Breast epithelium (tissue), 4 donors: ENCODE measurements at regions not wholly inside any gene's neighbourhood (a gene's known extent, or its start where the extent isn't known, plus 50 kb on each side); places are given as distances from the start of the nearest gene placed in this dataset.

Experiments
- DNase-seq, 2 donors: peaks; one replicate each; pipeline ENCODE4 v3.0.0-alpha.2; 2019; ENCODE audit warnings: low spot score in 2 of 2
- H3K27ac ChIP-seq, 2 donors: fragments of 200-600 bp; sonication (generic) in 1 of 2; one replicate each; pipeline ENCODE4 v1.5.1; 2016 to 2019; ENCODE audit warnings: mild to moderate bottlenecking in 1 of 2
- H3K27me3 ChIP-seq, 2 donors: fragments of 200-600 bp; sonication (generic) in 1 of 2; one replicate each; pipeline versions ENCODE4 v1.5.1 to v1.6.0; 2017 to 2019; ENCODE audit warnings: control low read depth in 1 of 2, mild to moderate bottlenecking in 1 of 2
- H3K36me3 ChIP-seq: fragments of 200-600 bp; one replicate; pipeline ENCODE4 v1.5.1; 2019
- H3K4me1 ChIP-seq, 2 donors: fragments of 200-600 bp; sonication (generic); one replicate each; pipeline ENCODE4 v1.5.1; 2016 to 2019; ENCODE audit warnings: control low read depth in 1 of 2
- H3K4me3 ChIP-seq, 3 donors: fragments of 200-600 bp; sonication (generic); 1 replicate in 2 of 3; 2 replicates in 1 of 3; pipeline ENCODE4 v1.5.1; 2016 to 2019; ENCODE audit warnings: mild to moderate bottlenecking in 3 of 3, moderate library complexity in 2 of 3
- H3K9me3 ChIP-seq, 2 donors: fragments of 200-600 bp; sonication (generic) in 1 of 2; one replicate each; pipeline ENCODE4 v1.5.1; 2016 to 2019; ENCODE audit warnings: control low read depth in 1 of 2
- POLR2A ChIP-seq: fragments of 450-650 bp; IDR thresholded peaks from one replicate; pipeline ENCODE4 v1.6.1; 2016; ENCODE audit warnings: antibody characterized with exemption, mild to moderate bottlenecking, moderate library complexity
- POLR2AphosphoS5 ChIP-seq, 3 donors: sonication (generic); formaldehyde crosslinking; IDR thresholded peaks; one replicate each; pipeline ENCODE4 v1.6.1; 2017; ENCODE audit warnings: antibody characterized with exemption in 3 of 3
- intact Hi-C: fragments of 100-400 bp; cut with DNase I; formaldehyde crosslinking; loops from one replicate; pipeline ENCODE4 v1.15.1; 2023; ENCODE audit warnings: low total_unique reads
- TF ChIP-seq, protein P1 (sequence below), 3 donors: fragments of 450-650 bp; IDR thresholded peaks; one replicate each; pipeline ENCODE4 v1.5.1; 2016 to 2017; ENCODE audit warnings: antibody characterized with exemption in 3 of 3, mild to moderate bottlenecking in 3 of 3, moderate library complexity in 3 of 3

GRCh38 chr5:171648279-171649074 lies 137.1 kb upstream of the SMIM23 start:
- Histone ChIP-seq H3K9me3 (no peaks in the 10 kb centered on the region), H3K36me3 (no peaks in the 10 kb centered on the region), H3K4me1 (no peaks in the 10 kb centered on the region), H3K27me3 (no peaks in the 10 kb centered on the region), H3K4me3 (no peak overlapping the region), H3K27ac (no peak overlapping the region)
- TF ChIP-seq POLR2AphosphoS5 (IDR thresholded peaks at IDR 0.05) (no peak), POLR2A (no peak)
- TF ChIP-seq, protein P1, sequence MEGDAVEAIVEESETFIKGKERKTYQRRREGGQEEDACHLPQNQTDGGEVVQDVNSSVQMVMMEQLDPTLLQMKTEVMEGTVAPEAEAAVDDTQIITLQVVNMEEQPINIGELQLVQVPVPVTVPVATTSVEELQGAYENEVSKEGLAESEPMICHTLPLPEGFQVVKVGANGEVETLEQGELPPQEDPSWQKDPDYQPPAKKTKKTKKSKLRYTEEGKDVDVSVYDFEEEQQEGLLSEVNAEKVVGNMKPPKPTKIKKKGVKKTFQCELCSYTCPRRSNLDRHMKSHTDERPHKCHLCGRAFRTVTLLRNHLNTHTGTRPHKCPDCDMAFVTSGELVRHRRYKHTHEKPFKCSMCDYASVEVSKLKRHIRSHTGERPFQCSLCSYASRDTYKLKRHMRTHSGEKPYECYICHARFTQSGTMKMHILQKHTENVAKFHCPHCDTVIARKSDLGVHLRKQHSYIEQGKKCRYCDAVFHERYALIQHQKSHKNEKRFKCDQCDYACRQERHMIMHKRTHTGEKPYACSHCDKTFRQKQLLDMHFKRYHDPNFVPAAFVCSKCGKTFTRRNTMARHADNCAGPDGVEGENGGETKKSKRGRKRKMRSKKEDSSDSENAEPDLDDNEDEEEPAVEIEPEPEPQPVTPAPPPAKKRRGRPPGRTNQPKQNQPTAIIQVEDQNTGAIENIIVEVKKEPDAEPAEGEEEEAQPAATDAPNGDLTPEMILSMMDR (IDR thresholded peaks at IDR 0.05) = no peak
- no peak for DNase-seq
- intact Hi-C loops = no loop called here

- intact Hi-C loops = no loop called here
- Histone ChIP-seq H3K9me3 (no peaks in the 10 kb centered on the region), H3K36me3 (no peaks in the 10 kb centered on the region), H3K4me1 (no peaks in the 10 kb centered on the region), H3K27ac (no peak overlapping the region), H3K4me3 (no peak overlapping the region), H3K27me3 (no peaks in the 10 kb centered on the region)
- TF ChIP-seq POLR2AphosphoS5 (IDR thresholded peaks at IDR 0.05) = no peak
- TF ChIP-seq, protein P1 (IDR thresholded peaks at IDR 0.05) = no peak
- TF ChIP-seq POLR2A = no peak
- no peak for DNase-seq
Observed at GRCh38 chr5:171649075-171649401, 136.6 kb upstream of the SMIM23 start.

DNA sequence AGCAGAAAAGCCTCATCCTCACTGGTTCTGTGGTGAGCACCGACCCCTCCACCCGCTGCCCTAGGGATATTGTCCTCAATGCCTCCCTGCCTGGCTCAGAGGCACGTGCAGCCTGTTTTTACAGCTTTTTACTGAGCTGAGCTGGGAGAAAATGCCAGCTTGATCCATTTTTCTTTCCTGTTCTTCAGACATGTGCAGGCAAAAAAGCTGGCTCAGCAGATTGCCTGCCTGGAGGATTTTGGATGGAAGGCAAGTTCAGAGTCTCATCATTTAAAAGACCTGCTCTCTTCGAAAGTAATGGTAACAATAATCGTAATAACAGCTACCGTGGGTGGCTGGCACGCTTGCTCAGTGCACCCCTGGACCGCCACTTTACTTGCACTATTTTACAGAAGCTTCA lies 135.0 kb upstream of the SMIM23 start:
- Histone ChIP-seq H3K4me3 (no peak overlapping the region), H3K4me1 (no peaks in the 10 kb centered on the region), H3K36me3 (no peaks in the 10 kb centered on the region), H3K27ac (no peak overlapping the region), H3K9me3 (no peaks in the 10 kb centered on the region), H3K27me3 (no peaks in the 10 kb centered on the region)
- intact Hi-C loops = no loop called here
- DNase-seq = no peak
- TF ChIP-seq POLR2AphosphoS5 (IDR thresholded peaks at IDR 0.05) = no peak
- TF ChIP-seq POLR2A = no peak
- TF ChIP-seq, protein P1 (IDR thresholded peaks at IDR 0.05) = no peak

DNA sequence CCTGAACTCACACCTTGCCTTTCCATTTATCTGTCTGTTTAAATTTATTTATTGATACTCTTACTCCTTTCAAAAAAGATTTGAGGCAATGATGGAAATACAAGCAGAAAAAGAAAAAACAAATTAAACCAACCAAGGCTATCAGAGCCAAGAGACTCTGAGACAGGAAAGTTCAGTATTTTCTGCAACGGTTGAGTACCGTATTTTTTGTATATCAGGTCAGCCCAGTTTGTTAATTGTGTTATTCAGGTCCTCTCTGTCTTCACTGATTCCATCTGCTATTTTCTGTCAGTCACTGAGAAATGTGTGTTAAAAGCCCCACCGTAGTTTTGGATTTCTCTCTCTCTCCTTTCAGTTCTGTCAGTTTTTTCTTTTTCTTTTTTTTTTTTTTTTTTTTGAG lies 134.5 kb upstream of the SMIM23 start:
- no peaks in the 10 kb centered on the region for H3K27me3 ChIP-seq
- H3K27ac ChIP-seq = no peak overlapping the region
- H3K36me3 ChIP-seq = no peaks in the 10 kb centered on the region
- intact Hi-C loops = no loop called here
- H3K9me3 ChIP-seq = no peaks in the 10 kb centered on the region
- DNase-seq = no peak
- TF ChIP-seq, protein P1 (IDR thresholded peaks at IDR 0.05) = no peak
- no peak for TF ChIP-seq POLR2AphosphoS5 (IDR thresholded peaks at IDR 0.05)
- no peak overlapping the region for H3K4me3 ChIP-seq
- H3K4me1 ChIP-seq = no peaks in the 10 kb centered on the region

DNA sequence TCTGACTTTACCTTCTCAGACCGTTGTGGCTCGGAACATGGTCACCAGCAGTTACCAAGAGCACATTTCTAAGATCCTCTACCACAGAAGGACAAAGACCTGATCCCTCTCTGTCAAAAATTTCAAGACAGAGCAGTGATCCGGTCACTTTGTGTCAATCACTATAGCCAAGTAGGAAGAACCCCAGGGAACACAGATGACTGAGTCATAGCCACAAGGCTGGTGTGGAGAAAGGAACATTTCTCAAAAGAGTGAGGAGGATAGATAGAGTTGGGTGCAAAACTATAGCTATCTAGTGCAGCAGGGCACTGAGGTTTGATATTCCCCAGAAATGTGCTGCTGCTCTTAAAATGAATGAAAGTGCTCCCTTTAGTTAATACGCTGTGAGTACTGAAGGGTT lies 130.7 kb upstream of the SMIM23 start:
- TF ChIP-seq, protein P1 (IDR thresholded peaks at IDR 0.05) = no peak
- TF ChIP-seq POLR2AphosphoS5 (IDR thresholded peaks at IDR 0.05) (no peak), POLR2A (no peak)
- DNase-seq = no peak
- intact Hi-C loops = no loop called here
- Histone ChIP-seq H3K9me3 (no peaks in the 10 kb centered on the region), H3K4me3 (no peak overlapping the region), H3K36me3 (no peaks in the 10 kb centered on the region), H3K4me1 (no peaks in the 10 kb centered on the region), H3K27me3 (no peaks in the 10 kb centered on the region), H3K27ac (no peak overlapping the region)
